Activated CD4-positive, alpha-beta T cell treated with anti-CD3 and anti-CD28 coated beads, Interleukin-2, Interleukin-4, amounts not matched to agents 100 ng/mL and 50 ng/mL, durations not matched to agents 16 hours and 8 hours (primary cell): ENCODE measurements at regions not wholly inside any gene's neighbourhood (a gene's known extent, or its start where the extent isn't known, plus 50 kb on each side); places are given as distances from the start of the nearest gene placed in this dataset.
A peak's percentile ranks its signal among the peaks of the same experiment; 100 is the strongest.

ENCODE experiments used
- DNase-seq: peaks from one replicate; pipeline ENCODE4 v3.0.0-alpha.2; 2020; ENCODE audit warnings: low spot score

GRCh38 chr5:155211764-155212163 lies 198.2 kb downstream of the KIF4B start:
- DNase-seq, result no peak

- no peak for DNase-seq
Observed at GRCh38 chr5:155222393-155222792, 208.8 kb downstream of the KIF4B start.

GRCh38 chr5:155229135-155229534 lies 215.6 kb downstream of the KIF4B start:
- DNase-seq, result no peak

- DNase-seq, result no peak
Observed at GRCh38 chr5:155239803-155240202, 226.2 kb downstream of the KIF4B start.

GRCh38 chr5:155250596-155250995 lies 237.0 kb downstream of the KIF4B start:
- DNase-seq, result no peak

GRCh38 chr5:155252025-155252424 lies 238.5 kb downstream of the KIF4B start:
- DNase-seq, result no peak

- DNase-seq, result no peak
Observed at GRCh38 chr5:155252717-155253116, 239.2 kb downstream of the KIF4B start.

GRCh38 chr5:155254399-155254798 lies 240.8 kb downstream of the KIF4B start:
- no peak for DNase-seq

GRCh38 chr5:155258161-155258560 lies 244.6 kb downstream of the KIF4B start:
- no peak for DNase-seq

GRCh38 chr5:155259648-155260047 lies 246.1 kb downstream of the KIF4B start:
- DNase-seq, result no peak

GRCh38 chr5:155260798-155261197 lies 247.2 kb downstream of the KIF4B start:
- peak; percentile 3 for DNase-seq

GRCh38 chr5:155263381-155263780 lies 249.8 kb downstream of the KIF4B start:
- no peak for DNase-seq

- DNase-seq, result no peak
Observed at GRCh38 chr5:155264809-155265208, 251.3 kb downstream of the KIF4B start.

- no peak for DNase-seq
Observed at GRCh38 chr5:155268770-155269425, 255.3 kb downstream of the KIF4B start.

- no peak for DNase-seq
Observed at GRCh38 chr5:155270725-155271124, 257.2 kb downstream of the KIF4B start.

- DNase-seq, result no peak
Observed at GRCh38 chr5:155274484-155274883, 260.9 kb downstream of the KIF4B start.

GRCh38 chr5:155275222-155275621 lies 261.7 kb downstream of the KIF4B start:
- DNase-seq, result no peak

- no peak for DNase-seq
Observed at GRCh38 chr5:155276231-155276630, 262.7 kb downstream of the KIF4B start.

- DNase-seq, result no peak
Observed at GRCh38 chr5:155278532-155278931, 265.0 kb downstream of the KIF4B start.

- DNase-seq, result no peak
Observed at GRCh38 chr5:155282503-155283107, 269.1 kb downstream of the KIF4B start.

- DNase-seq, result no peak
Observed at GRCh38 chr5:155285706-155286105, 272.2 kb downstream of the KIF4B start.

- no peak for DNase-seq
Observed at GRCh38 chr5:155290937-155291336, 277.4 kb downstream of the KIF4B start.

- no peak for DNase-seq
Observed at GRCh38 chr5:155293605-155294178, 280.1 kb downstream of the KIF4B start.

- DNase-seq, result no peak
Observed at GRCh38 chr5:155295111-155295510, 281.6 kb downstream of the KIF4B start.
